ENCODE measurements at regions not wholly inside any gene's neighbourhood (a gene's known extent, or its start where the extent isn't known, plus 50 kb on each side); places are given as distances from the start of the nearest gene placed in this dataset.

DNA sequence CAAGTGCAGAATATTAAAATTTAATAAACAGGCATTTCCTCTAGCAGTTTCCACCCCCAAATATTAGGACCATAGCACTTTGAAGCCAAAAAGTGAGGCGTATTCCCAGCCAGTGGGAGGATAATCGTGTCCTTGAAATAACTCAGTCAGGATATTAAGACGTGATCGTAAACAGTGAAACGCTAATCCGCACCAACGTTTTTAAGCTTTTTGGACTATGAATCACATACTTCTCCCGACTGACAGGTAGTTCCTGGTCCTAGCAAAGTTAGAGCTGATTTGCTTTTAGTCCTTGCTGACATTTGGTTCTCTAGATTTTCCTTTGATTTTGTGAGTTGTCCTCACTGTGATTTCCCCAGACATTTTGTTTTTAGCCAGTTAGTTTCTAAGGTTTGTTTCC lies 197.1 kb upstream of the ARHGAP20 start:
- no peaks in the 10 kb centered on the region for H3K9me3 ChIP-seq
- peaks cover 0 to 17% (median 0%) of the 10 kb centered on the region in 9 donors for H3K4me1 ChIP-seq
- WGBS, 2 donors = 67 to 72% methylated on average over 8 of the region's 8 CpGs
- H3K36me3 ChIP-seq = no peaks in the 10 kb centered on the region
- no peak for ATAC-seq
- no peak overlapping the region for H3K4me3 ChIP-seq
- peaks cover 0 to 4% (median 0%) of the 10 kb centered on the region in 7 donors for H3K27me3 ChIP-seq
- intact Hi-C loops (cut with DNase I) = no loop called here
- no peak for TF ChIP-seq CTCF (IDR thresholded peaks at IDR 0.05)
- no peak overlapping the region for H3K27ac ChIP-seq
- DNase-seq = no peak

- 50 to 55% methylated on average over 3 of the region's 3 CpGs for WGBS, 2 donors
- H3K4me1 ChIP-seq = peaks cover 0 to 17% (median 0%) of the 10 kb centered on the region in 9 donors
- peaks cover 0 to 6% (median 0%) of the 10 kb centered on the region in 7 donors for H3K27me3 ChIP-seq
- H3K36me3 ChIP-seq = no peaks in the 10 kb centered on the region
- ATAC-seq (peak in 1 of 8 donors; percentile 39), DNase-seq (no peak)
- H3K4me3 ChIP-seq = no peak overlapping the region
- intact Hi-C loops (cut with DNase I) = no loop called here
- no peak overlapping the region for H3K27ac ChIP-seq
- TF ChIP-seq CTCF (IDR thresholded peaks at IDR 0.05) = no peak
- H3K9me3 ChIP-seq = no peaks in the 10 kb centered on the region
Measured at GRCh38 chr11:110908401-110909105, 196.3 kb upstream of the ARHGAP20 start.

DNA sequence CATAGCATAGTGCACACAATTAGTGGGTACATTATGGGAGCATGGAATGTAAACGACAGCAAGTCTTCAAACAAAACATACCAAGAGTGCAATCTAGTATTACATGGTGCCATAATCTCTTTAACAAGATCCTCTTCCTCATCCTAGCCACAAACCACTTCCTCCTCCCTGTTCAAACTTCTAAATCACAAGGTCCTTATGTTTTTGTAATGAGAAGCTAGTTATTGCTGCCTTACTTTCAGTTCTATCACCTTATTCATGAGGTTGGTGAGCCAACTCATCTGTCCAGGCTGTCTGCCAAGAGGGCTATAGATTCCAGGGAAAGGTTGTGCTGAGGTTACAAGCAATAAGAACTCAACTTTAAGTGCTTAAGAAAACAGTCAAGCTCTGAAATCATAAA lies 195.4 kb upstream of the ARHGAP20 start:
- no peak overlapping the region for H3K4me3 ChIP-seq
- DNase-seq = no peak
- H3K27me3 ChIP-seq = peaks cover 0 to 6% (median 0%) of the 10 kb centered on the region in 7 donors
- no peaks in the 10 kb centered on the region for H3K36me3 ChIP-seq
- no peak for ATAC-seq
- peaks cover 0 to 17% (median 0%) of the 10 kb centered on the region in 9 donors for H3K4me1 ChIP-seq
- intact Hi-C loops (cut with DNase I) = no loop called here
- no peaks in the 10 kb centered on the region for H3K9me3 ChIP-seq
- no peak overlapping the region for H3K27ac ChIP-seq
- TF ChIP-seq CTCF (IDR thresholded peaks at IDR 0.05) = no peak
- WGBS, 2 donors = 49 to 62% methylated on average over 1 of the region's 1 CpG

- Histone ChIP-seq H3K4me1 (peaks cover 0 to 17% (median 0%) of the 10 kb centered on the region in 9 donors), H3K36me3 (no peaks in the 10 kb centered on the region), H3K9me3 (no peaks in the 10 kb centered on the region), H3K4me3 (no peak overlapping the region), H3K27ac (no peak overlapping the region), H3K27me3 (peaks cover 0 to 6% (median 0%) of the 10 kb centered on the region in 7 donors)
- ATAC-seq (no peak), DNase-seq (no peak)
- intact Hi-C loops (cut with DNase I) = no loop called here
- TF ChIP-seq CTCF (IDR thresholded peaks at IDR 0.05) = no peak
- 61 to 69% methylated on average over 5 of the region's 5 CpGs for WGBS, 2 donors
Measured at GRCh38 chr11:110903830-110904229, 191.6 kb upstream of the ARHGAP20 start.
